ENCODE measurements at regions not wholly inside any gene's neighbourhood (a gene's known extent, or its start where the extent isn't known, plus 50 kb on each side); places are given as distances from the start of the nearest gene placed in this dataset.
A peak's percentile ranks its signal among the peaks of the same experiment; 100 is the strongest.

- peak; percentile 6 for DNase-seq (ENCODE audit: low spot score)
These were observed 53.9 kb upstream of the KIAA1210 start for GRCh38 chrX:119181491-119181890.

GRCh38 chrX:119186194-119186593, 49.9 kb upstream of the PGRMC1 start:
- DNase-seq (ENCODE audit: low spot score): no peak

Data from A172 (cell line).